Keratinocyte (primary cell): ENCODE measurements at regions not wholly inside any gene's neighbourhood (a gene's known extent, or its start where the extent isn't known, plus 50 kb on each side); places are given as distances from the start of the nearest gene placed in this dataset.

ENCODE experiments used
- DNase-seq: peaks from one replicate; pipeline ENCODE4 v3.0.0-alpha.2; 2011; ENCODE audit warnings: low read depth, missing footprints, low spot score
- FAIRE-seq: peaks from 2 replicates; lab custom pipeline; 2011; peaks lifted over from hg19 to GRCh38; lab: Jason Lieb, UNC
- H2AFZ ChIP-seq: 2 replicates; pipeline ENCODE4 v1.6.0; 2012; ENCODE audit warnings: low read length, control low read depth, inconsistent platforms; ENCODE audit not compliant: control insufficient read depth
- H3K27ac ChIP-seq: 2 replicates; pipeline ENCODE4 v1.5.1; 2011; ENCODE audit warnings: low read length; ENCODE audit not compliant: control insufficient read depth, insufficient read depth
- H3K27me3 ChIP-seq: 3 replicates; pipeline ENCODE4 v1.6.0; 2011; ENCODE audit warnings: low read length; ENCODE audit not compliant: control insufficient read depth, insufficient read depth; ENCODE audit errors: extremely low read depth
- H3K36me3 ChIP-seq, 2 experiments: 2 replicates in 1 of 2; 3 replicates in 1 of 2; pipeline ENCODE4 v1.5.1; 2011; ENCODE audit warnings: low read length in 2 of 2, mild to moderate bottlenecking in 1 of 2; ENCODE audit not compliant: control insufficient read depth in 2 of 2, insufficient read depth in 2 of 2; ENCODE audit errors: extremely low read depth in 1 of 2
- H3K4me1 ChIP-seq: 3 replicates; pipeline ENCODE4 v1.5.1; 2011; ENCODE audit warnings: low read length; ENCODE audit not compliant: control insufficient read depth, insufficient read depth; ENCODE audit errors: extremely low read depth
- H3K4me2 ChIP-seq: 3 replicates; pipeline ENCODE4 v1.6.0; 2011; ENCODE audit warnings: low read depth, low read length; ENCODE audit not compliant: control insufficient read depth, insufficient read depth; ENCODE audit errors: extremely low read depth
- H3K4me3 ChIP-seq, 3 experiments: fragments of 200-600 bp in 1 of 3; sonication (generic) in 1 of 3; 2 replicates in 2 of 3; 3 replicates in 1 of 3; pipeline ENCODE4 v1.5.1; 2011 to 2016; ENCODE audit warnings: low read length in 3 of 3, mild to moderate bottlenecking in 3 of 3, control low read depth in 2 of 3, inconsistent platforms in 1 of 3, low read depth in 1 of 3, mixed read lengths in 1 of 3, mixed run types in 1 of 3, moderate library complexity in 1 of 3; ENCODE audit not compliant: control insufficient read depth in 2 of 3, insufficient read depth in 2 of 3; ENCODE audit errors: extremely low read depth in 1 of 3
- H3K79me2 ChIP-seq: 2 replicates; pipeline ENCODE4 v1.6.0; 2012; ENCODE audit warnings: low read length; ENCODE audit not compliant: control insufficient read depth, insufficient read depth
- H3K9ac ChIP-seq: 3 replicates; pipeline ENCODE4 v1.6.0; 2011; ENCODE audit warnings: low read length; ENCODE audit not compliant: control insufficient read depth, insufficient read depth; ENCODE audit errors: extremely low read depth
- H3K9me1 ChIP-seq: 3 replicates; pipeline ENCODE4 v1.6.0; 2011; ENCODE audit warnings: low read length; ENCODE audit not compliant: control insufficient read depth, insufficient read depth; ENCODE audit errors: extremely low read depth
- H3K9me3 ChIP-seq: 2 replicates; pipeline ENCODE4 v1.5.1; 2012; ENCODE audit warnings: low read depth, low read length; ENCODE audit not compliant: control insufficient read depth
- H4K20me1 ChIP-seq: 3 replicates; pipeline ENCODE4 v1.6.0; 2011; ENCODE audit warnings: low read length; ENCODE audit not compliant: control insufficient read depth, insufficient read depth; ENCODE audit errors: extremely low read depth
- EZH2 ChIP-seq: IDR thresholded peaks from one replicate; pipeline ENCODE4 v1.6.1; 2012; ENCODE audit warnings: inconsistent platforms, mild to moderate bottlenecking, low read length, moderate library complexity
- dilution Hi-C: fragments of 300-500 bp; cut with MboI; formaldehyde crosslinking; loops from one replicate; pipeline ENCODE4 v1.7.0; 2020; ENCODE audit warnings: low sequenced_read_pairs; ENCODE audit not compliant: extremely low pct_ligation_motif_present
- TF ChIP-seq, protein P1 (sequence below), 3 experiments: IDR thresholded peaks in 1 of 3; conservative IDR thresholded peaks in 1 of 3; optimal IDR thresholded peaks in 1 of 3; 2 replicates in 2 of 3; 3 replicates in 1 of 3; pipeline versions ENCODE3 to v1.5.1; 2011; ENCODE audit warnings: low read length in 3 of 3, mild to moderate bottlenecking in 3 of 3, moderate library complexity in 2 of 3, control low read depth in 1 of 3, inconsistent platforms in 1 of 3; ENCODE audit not compliant: insufficient read depth in 2 of 3; ENCODE audit errors: extremely low read depth in 1 of 3

DNA sequence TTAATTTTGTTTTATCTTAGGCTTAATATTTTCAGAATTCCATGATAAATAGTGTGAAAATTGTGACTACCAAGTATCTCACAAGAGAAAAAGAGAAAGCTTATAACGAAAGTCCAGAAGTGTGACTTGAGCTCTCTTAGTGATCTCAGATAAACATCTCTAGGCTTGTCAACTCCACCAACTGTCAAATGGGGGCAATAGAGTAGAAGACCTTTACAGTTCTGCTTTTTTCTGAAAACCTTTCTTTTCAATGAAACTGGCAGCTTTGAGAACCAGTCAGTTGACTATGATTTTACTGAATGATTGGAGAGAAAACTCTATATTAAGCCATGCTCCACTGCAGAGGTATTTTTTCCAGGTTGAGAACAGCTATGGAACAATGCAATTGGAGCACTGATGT, 119.2 kb upstream of the TP63 start:
- no peaks in the 10 kb centered on the region for H3K36me3 ChIP-seq
- H3K4me1 ChIP-seq = peaks cover 44% of the 10 kb centered on the region
- H3K79me2 ChIP-seq = no peaks in the 10 kb centered on the region
- DNase-seq = no peak
- TF ChIP-seq EZH2 = no peak
- TF ChIP-seq, protein P1, sequence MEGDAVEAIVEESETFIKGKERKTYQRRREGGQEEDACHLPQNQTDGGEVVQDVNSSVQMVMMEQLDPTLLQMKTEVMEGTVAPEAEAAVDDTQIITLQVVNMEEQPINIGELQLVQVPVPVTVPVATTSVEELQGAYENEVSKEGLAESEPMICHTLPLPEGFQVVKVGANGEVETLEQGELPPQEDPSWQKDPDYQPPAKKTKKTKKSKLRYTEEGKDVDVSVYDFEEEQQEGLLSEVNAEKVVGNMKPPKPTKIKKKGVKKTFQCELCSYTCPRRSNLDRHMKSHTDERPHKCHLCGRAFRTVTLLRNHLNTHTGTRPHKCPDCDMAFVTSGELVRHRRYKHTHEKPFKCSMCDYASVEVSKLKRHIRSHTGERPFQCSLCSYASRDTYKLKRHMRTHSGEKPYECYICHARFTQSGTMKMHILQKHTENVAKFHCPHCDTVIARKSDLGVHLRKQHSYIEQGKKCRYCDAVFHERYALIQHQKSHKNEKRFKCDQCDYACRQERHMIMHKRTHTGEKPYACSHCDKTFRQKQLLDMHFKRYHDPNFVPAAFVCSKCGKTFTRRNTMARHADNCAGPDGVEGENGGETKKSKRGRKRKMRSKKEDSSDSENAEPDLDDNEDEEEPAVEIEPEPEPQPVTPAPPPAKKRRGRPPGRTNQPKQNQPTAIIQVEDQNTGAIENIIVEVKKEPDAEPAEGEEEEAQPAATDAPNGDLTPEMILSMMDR (optimal IDR thresholded peaks at IDR 0.05 in 1 of 3, IDR thresholded peaks at IDR 0.05 in 1 of 3, conservative IDR thresholded peaks at IDR 0.05 in 1 of 3; ENCODE audit: extremely low read depth in 1 of 3, insufficient read depth in 2 of 3, low read length in 3 of 3) = no peak
- H3K4me3 ChIP-seq = no peak overlapping the region
- H3K4me2 ChIP-seq = no peak overlapping the region
- dilution Hi-C loops = no loop called here
- no peak overlapping the region for H3K9ac ChIP-seq
- no peak overlapping the region for H3K27ac ChIP-seq
- H2AFZ ChIP-seq = no peak overlapping the region
- no peaks in the 10 kb centered on the region for H4K20me1 ChIP-seq
- H3K27me3 ChIP-seq = no peaks in the 10 kb centered on the region
- no peaks in the 10 kb centered on the region for H3K9me3 ChIP-seq
- FAIRE-seq = peak; percentile 23
- H3K9me1 ChIP-seq = no peaks in the 10 kb centered on the region

DNA sequence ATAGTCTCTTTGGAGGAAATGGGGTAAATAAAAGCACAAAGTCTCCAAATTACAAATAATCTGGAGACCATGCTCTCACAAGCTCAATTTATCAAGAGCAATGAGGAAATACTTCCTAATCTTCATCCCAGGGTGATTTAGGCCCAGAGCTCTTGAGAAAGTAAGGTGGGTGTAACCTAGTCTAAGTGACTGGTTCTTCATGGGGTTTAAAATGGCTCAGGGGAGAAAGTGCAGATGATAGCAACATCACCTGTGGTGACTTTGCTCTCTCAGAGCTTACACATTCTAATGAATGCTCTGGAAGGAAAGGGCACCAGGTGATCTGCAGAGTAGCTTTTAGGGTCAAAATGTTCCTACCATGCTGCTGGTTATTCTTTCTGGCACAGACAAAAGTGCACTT, 118.4 kb upstream of the TP63 start:
- Histone ChIP-seq H3K27me3 (no peaks in the 10 kb centered on the region), H3K27ac (peak overlapping the region; percentile 71), H3K79me2 (no peaks in the 10 kb centered on the region), H4K20me1 (no peaks in the 10 kb centered on the region), H3K4me3 (peak overlapping the region in 1 of 3 experiments; percentile 5), H3K4me1 (peaks cover 44% of the 10 kb centered on the region), H3K9me1 (no peaks in the 10 kb centered on the region), H3K36me3 (no peaks in the 10 kb centered on the region), H3K9ac (peak overlapping the region; percentile 45), H3K9me3 (no peaks in the 10 kb centered on the region), H3K4me2 (peak overlapping the region; percentile 75), H2AFZ (peak overlapping the region; percentile 30)
- FAIRE-seq (peak; percentile 84), DNase-seq (no peak)
- dilution Hi-C loops = no loop called here
- no peak for TF ChIP-seq EZH2
- TF ChIP-seq, protein P1 (optimal IDR thresholded peaks at IDR 0.05 in 1 of 3, IDR thresholded peaks at IDR 0.05 in 1 of 3, conservative IDR thresholded peaks at IDR 0.05 in 1 of 3; ENCODE audit: extremely low read depth in 1 of 3, insufficient read depth in 2 of 3, low read length in 3 of 3) = no peak
